ENCODE measurements at regions not wholly inside any gene's neighbourhood (a gene's known extent, or its start where the extent isn't known, plus 50 kb on each side); places are given as distances from the start of the nearest gene placed in this dataset.

DNA sequence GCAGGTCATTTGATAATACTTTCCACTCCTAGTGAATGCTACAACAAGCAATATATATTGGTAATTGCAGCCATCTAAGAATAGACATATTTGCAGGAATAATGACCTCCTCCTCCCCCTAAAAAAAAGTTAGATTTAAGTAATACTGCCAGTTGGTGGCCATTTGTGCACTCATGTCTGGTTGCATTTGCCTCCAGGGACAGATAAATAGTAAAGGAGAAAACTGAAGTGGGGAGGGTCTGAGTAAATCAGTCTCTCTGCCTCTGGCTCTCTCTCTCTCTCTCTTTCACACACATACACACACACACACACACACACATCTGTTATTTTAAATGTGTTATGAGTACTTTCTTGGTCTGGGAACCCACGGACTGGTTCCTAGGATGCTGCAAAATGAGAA lies 125.5 kb upstream of the UQCRFS1 start:
- Mint-ChIP-seq H3K27me3 (peaks cover 14 to 23% of the 10 kb centered on the region in 2 donors), H3K36me3 (peaks cover 23% of the 10 kb centered on the region), H3K27ac (no peak overlapping the region), H3K4me1 (ENCODE audit: low read depth in 2 of 2) (no peaks in the 10 kb centered on the region), H3K9me3 (peaks cover 2% of the 10 kb centered on the region), H3K4me3 (no peak overlapping the region)
- DNase-seq (ENCODE audit: low spot score) (no peak), ATAC-seq (no peak)

DNA sequence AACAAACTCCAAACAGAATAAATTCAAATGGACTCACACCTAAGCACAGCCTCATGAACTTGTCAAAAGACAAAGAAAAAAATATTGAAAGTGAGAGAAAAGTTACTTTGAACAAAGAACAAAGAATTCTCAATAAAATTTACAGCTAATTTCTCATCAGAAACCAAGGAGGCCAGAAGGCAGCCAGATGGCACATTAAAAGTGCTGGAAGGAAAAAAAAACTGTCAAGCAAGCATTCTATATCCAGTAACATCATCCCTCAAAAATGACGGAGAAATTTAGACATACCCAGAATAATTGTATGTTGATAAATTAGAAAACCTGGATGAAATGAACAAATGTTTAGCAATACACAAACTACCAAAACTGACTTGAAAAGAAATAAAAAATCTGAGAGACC lies 129.8 kb upstream of the UQCRFS1 start:
- ATAC-seq (no peak), DNase-seq (ENCODE audit: low spot score) (no peak)
- Mint-ChIP-seq H3K4me1 (ENCODE audit: low read depth in 2 of 2) (no peaks in the 10 kb centered on the region), H3K27ac (no peak overlapping the region), H3K4me3 (no peak overlapping the region), H3K27me3 (peaks cover 10 to 21% of the 10 kb centered on the region in 2 donors), H3K9me3 (peaks cover 3% of the 10 kb centered on the region), H3K36me3 (peaks cover 52% of the 10 kb centered on the region)

DNA sequence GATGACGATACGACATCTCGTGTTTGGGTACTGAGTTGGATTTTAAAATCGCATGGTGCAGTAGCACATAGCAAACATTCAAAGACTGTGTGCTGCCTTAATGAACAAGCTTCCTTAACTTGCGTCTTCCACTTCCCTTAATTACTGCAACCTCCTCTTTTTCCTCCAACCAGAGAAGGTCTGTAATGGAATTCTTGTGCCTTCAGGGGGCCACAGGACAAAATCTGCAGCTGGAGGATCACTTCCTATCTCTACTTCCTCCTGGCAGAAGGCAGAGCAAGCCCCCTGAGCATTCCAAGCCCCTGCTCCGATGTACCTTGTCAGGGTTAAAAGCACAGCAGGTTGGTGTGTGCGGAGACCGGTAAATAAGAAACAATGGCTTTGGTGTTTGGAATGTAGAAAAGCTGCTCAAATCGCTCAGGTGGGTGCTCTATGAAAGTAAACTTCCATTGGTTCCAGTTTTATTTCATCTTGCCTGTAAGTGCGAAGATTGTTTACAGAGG lies 151.3 kb upstream of the UQCRFS1 start:
- DNase-seq (ENCODE audit: low spot score) (no peak), ATAC-seq (no peak)
- Mint-ChIP-seq H3K36me3 (no peaks in the 10 kb centered on the region), H3K4me1 (ENCODE audit: low read depth in 2 of 2) (no peaks in the 10 kb centered on the region), H3K27ac (no peak overlapping the region), H3K27me3 (peaks cover 27 to 63% of the 10 kb centered on the region in 2 donors), H3K9me3 (no peaks in the 10 kb centered on the region), H3K4me3 (no peak overlapping the region)

DNA sequence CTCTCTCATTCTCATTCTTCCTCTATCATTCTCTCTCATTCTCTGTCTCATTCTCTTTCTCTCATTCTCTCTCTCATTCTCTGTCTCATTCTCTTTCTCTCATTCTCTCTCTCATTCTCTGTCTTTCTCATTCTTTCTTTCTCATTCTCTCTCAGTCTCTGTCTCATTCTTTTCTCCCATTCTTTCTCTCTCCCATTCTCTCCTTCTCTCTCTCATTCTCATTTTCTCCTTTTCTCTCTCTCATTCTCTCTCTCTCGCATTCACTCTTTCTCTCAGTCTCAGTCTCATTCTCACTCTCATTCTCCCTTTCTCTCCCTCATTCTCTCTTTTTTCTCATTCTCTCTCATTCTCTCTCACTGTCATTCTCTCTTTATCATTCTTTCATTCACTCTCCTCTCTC lies 152.0 kb upstream of the UQCRFS1 start:
- Mint-ChIP-seq H3K36me3 (no peaks in the 10 kb centered on the region), H3K4me1 (ENCODE audit: low read depth in 2 of 2) (no peaks in the 10 kb centered on the region), H3K27ac (no peak overlapping the region), H3K4me3 (no peak overlapping the region), H3K9me3 (no peaks in the 10 kb centered on the region), H3K27me3 (peaks cover 27 to 58% of the 10 kb centered on the region in 2 donors)
- ATAC-seq (no peak), DNase-seq (ENCODE audit: low spot score) (no peak)

DNA sequence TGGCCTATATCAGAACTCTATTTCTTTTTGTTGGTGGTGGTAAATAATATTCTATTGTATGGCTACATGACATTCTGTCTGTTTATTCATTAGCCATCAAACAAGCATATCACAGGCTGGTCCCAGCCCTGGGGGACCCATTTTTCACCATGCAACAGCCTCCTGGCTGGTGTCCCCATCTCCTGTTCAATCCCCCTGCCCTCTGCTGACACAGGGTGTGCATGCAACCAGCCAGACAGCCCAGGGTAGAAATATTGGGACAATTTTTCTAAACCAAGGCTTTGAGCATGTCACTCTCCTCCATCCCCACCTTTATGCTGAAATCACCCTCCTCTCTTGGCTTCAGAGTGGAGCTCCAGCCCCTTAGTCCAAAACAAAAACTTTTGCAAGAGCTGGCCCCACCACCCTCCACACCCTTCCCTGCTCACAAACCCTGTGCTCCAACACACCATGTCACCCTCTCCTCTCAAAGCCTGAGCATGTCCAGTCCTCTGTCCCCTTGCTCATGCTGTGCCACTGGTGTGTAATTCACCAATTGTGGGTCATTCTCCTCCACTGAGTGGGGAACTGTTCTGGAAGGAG lies 153.0 kb upstream of the UQCRFS1 start:
- H3K9me3 Mint-ChIP-seq: no peaks in the 10 kb centered on the region
- H3K27ac Mint-ChIP-seq: no peak overlapping the region
- peaks cover 25 to 52% of the 10 kb centered on the region in 2 donors for H3K27me3 Mint-ChIP-seq
- no peak for DNase-seq (ENCODE audit: low spot score)
- H3K36me3 Mint-ChIP-seq: no peaks in the 10 kb centered on the region
- ATAC-seq: no peak
- no peaks in the 10 kb centered on the region for H3K4me1 Mint-ChIP-seq (ENCODE audit: low read depth in 2 of 2)
- H3K4me3 Mint-ChIP-seq: no peak overlapping the region

DNA sequence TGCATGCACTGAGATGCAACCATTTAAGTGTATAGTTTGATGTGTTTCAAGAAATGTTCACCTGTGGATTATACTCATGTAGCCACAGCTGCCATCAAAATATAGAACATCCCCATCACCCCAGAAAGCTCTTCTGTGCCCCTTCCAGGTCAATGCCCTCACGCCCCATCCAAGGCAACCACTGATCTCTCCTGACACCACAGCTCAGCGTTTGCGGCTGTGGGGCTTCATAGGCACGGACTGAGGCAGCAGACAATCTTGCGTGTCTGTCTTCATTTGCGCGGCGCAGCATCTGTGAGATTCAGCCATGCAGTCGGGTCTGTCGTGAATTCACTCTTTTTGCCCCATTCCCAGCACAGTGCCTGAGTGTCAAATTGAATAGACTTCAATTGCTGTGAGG lies 153.8 kb upstream of the UQCRFS1 start:
- H3K36me3 Mint-ChIP-seq: no peaks in the 10 kb centered on the region
- H3K9me3 Mint-ChIP-seq: no peaks in the 10 kb centered on the region
- H3K27ac Mint-ChIP-seq: no peak overlapping the region
- H3K4me3 Mint-ChIP-seq: no peak overlapping the region
- no peak for DNase-seq (ENCODE audit: low spot score)
- no peaks in the 10 kb centered on the region for H3K4me1 Mint-ChIP-seq (ENCODE audit: low read depth in 2 of 2)
- H3K27me3 Mint-ChIP-seq: peaks cover 25 to 51% of the 10 kb centered on the region in 2 donors
- ATAC-seq: no peak

DNA sequence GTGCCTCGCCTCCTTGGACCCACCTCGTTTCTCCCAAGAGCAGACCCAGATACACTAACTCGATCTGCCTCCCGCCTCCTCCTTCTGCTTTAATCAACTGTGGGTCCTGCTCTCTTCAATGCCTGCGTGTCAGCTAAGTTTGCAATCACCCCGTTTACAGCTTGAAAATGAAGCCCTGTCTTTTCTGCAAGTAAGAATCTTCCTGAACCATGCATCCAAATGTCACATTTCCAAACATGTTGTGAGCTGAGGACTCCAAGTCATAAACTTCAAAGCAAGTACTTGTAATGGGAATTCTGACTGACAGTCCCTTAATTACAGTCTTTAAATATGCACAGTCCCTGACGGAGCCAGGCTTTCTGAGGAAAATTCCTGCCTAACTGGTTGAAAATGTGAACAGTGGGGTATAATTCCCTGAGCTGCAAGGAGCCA lies 154.9 kb upstream of the UQCRFS1 start:
- no peaks in the 10 kb centered on the region for H3K9me3 Mint-ChIP-seq

DNA sequence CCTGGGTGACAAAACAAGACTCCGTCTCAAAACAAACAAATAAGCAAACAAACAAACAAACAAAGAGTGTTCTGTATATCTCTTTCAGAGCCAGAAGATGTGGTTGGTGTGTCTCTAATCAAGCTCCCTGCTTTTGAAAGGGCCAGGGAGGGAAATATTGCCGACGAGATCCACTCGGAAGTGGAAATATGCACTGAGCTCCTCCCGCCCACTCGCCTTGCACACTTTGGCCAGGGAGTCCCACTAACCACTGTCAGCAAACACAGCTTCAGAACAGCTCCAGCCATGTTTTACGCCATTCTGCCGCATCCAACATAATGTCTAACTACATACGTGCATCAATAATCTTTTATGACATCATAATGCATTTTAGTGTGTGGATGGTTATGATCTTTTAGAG lies 155.5 kb upstream of the VSTM2B start:
- Mint-ChIP-seq H3K4me1 (ENCODE audit: low read depth in 2 of 2) (no peaks in the 10 kb centered on the region), H3K9me3 (no peaks in the 10 kb centered on the region), H3K4me3 (no peak overlapping the region), H3K27ac (no peak overlapping the region), H3K36me3 (no peaks in the 10 kb centered on the region), H3K27me3 (peaks cover 23 to 33% of the 10 kb centered on the region in 2 donors)
- no peak for DNase-seq (ENCODE audit: low spot score)
- ATAC-seq: no peak

More for the DNA sequence above, 154.9 kb upstream of the UQCRFS1 start:
- no peak overlapping the region for H3K27ac Mint-ChIP-seq
- no peaks in the 10 kb centered on the region for H3K36me3 Mint-ChIP-seq
- H3K27me3 Mint-ChIP-seq: peaks cover 25 to 46% of the 10 kb centered on the region in 2 donors
- no peak for ATAC-seq
- no peaks in the 10 kb centered on the region for H3K4me1 Mint-ChIP-seq (ENCODE audit: low read depth in 2 of 2)
- H3K4me3 Mint-ChIP-seq: no peak overlapping the region
- DNase-seq (ENCODE audit: low spot score): no peak

DNA sequence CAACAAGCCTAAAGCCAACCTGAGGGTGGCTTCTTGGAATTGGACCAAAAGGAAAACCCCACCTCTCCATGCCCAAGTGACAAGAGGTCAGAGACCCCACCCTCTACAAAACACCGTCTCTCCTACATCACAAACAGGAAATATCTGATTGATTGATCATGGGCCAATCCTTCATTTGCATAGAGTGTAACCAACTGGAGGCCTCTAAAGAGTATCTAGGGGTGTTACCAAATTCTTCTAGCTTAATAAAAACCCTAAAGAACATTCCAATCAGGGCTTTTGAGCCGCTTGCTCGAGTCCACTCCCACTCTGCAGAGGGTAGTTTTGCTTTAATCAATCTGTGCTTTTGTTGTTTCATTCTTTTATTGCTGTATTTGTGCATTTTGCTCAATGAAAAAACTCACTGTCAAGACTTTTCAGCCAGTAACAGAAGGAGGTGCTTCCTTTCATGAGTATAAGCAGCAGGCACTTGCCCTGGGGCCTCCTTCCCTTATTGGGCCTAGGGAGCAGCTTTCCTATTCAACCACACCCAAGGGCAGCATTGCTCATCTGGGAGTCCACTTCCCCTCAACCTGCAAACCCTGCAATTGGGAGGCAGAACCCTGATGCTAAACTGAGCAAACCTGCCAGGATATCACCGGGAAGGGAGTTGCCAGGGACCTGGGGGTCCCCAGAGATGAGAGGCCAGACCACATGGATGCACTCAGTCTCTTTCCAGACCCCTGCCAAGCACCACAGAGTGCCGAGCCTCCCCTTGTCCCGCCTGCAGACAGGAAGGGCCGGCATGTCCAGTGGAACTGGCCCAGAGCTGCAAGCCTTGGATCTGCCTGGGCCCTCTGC lies 154.3 kb upstream of the VSTM2B start:
- DNase-seq (ENCODE audit: low spot score): no peak
- H3K36me3 Mint-ChIP-seq: no peaks in the 10 kb centered on the region

DNA sequence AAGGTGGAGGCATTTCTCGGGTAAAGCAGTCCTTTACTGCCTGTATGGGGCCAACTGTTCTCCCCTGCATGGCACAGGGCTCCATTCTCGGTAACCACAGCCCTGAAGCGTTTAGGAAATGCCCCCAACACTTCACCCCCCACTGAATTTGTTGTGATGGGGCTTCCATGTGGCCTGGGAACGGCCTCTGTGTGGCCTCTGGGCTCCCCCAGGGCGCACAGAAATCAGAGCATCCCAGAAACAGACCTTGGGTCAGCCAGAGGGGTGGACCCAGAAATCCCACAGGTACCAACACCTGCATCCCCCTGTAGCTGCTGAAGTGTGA lies 153.7 kb upstream of the VSTM2B start:
- peaks cover 17 to 28% of the 10 kb centered on the region in 2 donors for H3K27me3 Mint-ChIP-seq
- H3K4me3 Mint-ChIP-seq: no peak overlapping the region
- H3K36me3 Mint-ChIP-seq: no peaks in the 10 kb centered on the region
- DNase-seq (ENCODE audit: low spot score): no peak
- H3K4me1 Mint-ChIP-seq (ENCODE audit: low read depth in 2 of 2): no peaks in the 10 kb centered on the region
- no peak for ATAC-seq
- no peak overlapping the region for H3K27ac Mint-ChIP-seq
- H3K9me3 Mint-ChIP-seq: no peaks in the 10 kb centered on the region

More for the DNA sequence above, 154.3 kb upstream of the VSTM2B start:
- H3K9me3 Mint-ChIP-seq: no peaks in the 10 kb centered on the region
- no peaks in the 10 kb centered on the region for H3K4me1 Mint-ChIP-seq (ENCODE audit: low read depth in 2 of 2)
- H3K27me3 Mint-ChIP-seq: peaks cover 22 to 31% of the 10 kb centered on the region in 2 donors
- no peak for ATAC-seq
- no peak overlapping the region for H3K4me3 Mint-ChIP-seq
- no peak overlapping the region for H3K27ac Mint-ChIP-seq

DNA sequence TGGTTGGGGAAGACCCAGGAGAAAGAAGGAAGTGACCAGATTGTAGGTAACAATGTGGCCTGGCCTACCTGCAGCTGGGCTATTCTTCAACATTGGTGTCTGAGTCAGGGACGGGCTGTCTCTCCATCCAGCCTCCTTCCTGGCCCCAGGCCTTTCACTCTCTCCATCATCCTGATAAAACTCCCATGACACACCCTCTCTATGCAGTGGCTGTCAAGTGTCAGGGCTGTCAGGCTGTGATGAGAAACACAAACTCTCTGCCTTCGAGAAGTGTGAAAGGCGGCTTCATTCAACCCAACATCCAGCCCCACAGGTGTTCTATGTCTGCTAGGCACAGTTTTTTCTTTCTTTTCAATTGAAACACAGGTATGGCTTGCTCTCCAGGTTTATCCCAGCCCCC lies 153.3 kb upstream of the VSTM2B start:
- no peaks in the 10 kb centered on the region for H3K4me1 Mint-ChIP-seq (ENCODE audit: low read depth in 2 of 2)
- DNase-seq (ENCODE audit: low spot score): no peak
- no peak overlapping the region for H3K4me3 Mint-ChIP-seq
- H3K27me3 Mint-ChIP-seq: peaks cover 20 to 31% of the 10 kb centered on the region in 2 donors
- no peaks in the 10 kb centered on the region for H3K9me3 Mint-ChIP-seq
- H3K36me3 Mint-ChIP-seq: no peaks in the 10 kb centered on the region
- no peak for ATAC-seq
- no peak overlapping the region for H3K27ac Mint-ChIP-seq

DNA sequence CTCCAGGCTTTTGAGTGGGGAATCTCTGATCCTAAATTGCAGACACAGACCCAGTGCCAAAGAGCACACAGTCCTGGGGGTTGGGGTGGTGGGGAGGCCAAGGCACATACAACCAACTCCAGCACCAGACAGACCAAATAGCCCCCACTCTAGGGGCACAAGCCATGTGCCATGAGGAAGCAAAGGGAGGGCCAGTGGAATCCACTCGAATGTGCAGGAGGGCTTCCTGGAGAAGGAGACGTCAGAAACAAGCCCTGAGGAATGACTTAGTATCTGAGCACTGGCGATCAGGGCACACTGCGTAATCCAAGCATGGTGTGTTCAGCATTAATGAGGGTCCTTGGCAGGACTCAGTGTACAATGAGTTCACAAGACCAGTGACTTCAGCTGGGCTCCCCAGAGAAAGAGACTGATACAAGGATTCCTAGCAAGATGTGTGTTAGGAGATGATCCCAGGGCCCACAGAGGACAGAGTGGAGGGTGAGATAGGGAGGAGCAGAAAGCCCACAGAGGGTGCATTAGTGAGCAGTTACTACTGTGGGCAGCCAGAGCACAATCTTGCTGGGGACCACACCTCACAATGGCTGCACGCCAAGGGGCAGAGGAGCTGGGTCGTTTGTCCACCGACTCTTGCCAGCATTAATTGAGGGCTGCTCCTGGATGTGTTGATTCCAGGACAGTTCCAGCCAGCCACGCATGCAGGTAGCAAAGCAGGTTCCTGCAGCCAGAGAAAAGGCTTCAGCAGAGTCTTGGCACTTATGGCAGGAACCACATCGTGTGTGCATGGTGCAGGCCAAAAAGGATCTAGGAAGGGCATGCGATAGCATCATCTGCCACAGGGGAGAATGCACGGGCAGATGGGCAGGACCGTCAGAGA lies 152.6 kb upstream of the VSTM2B start:
- Mint-ChIP-seq H3K36me3 (no peaks in the 10 kb centered on the region), H3K4me3 (no peak overlapping the region), H3K27ac (no peak overlapping the region), H3K4me1 (ENCODE audit: low read depth in 2 of 2) (no peaks in the 10 kb centered on the region), H3K27me3 (peaks cover 18 to 31% of the 10 kb centered on the region in 2 donors), H3K9me3 (no peaks in the 10 kb centered on the region)
- ATAC-seq (peak in 1 of 2 donors; percentile 37), DNase-seq (ENCODE audit: low spot score) (no peak)

DNA sequence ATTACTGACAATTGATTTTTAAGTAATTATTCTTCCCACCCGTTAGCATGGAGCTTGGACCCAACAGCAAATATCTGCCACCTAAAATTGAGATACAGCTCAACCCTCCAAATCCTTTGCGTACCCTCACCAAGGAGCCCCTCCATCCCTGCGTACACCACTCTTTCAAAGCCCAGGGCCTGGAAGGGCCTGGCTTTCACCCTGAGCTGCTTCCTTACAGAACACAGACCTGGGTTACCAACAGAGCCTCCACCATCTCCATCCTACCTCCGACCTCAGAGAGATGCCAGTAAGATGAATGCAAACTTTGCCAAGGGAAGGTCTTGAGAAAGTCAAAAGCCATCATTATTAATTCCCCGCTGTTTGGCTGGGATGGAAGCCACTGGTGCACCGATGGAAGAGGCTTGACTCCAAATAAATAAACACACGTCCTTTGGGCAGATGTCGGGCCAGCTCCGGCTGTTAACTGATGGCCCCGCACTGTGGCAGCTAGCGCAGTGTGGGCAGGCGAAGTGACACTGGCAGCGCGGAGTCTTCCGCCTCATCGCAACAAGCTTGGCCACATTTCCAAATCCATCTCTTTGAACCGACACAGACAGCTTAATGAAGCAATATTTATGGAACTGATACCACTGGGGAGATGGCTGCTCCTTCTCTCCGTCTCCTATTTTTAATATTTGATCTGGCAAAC lies 150.2 kb upstream of the VSTM2B start:
- DNase-seq (ENCODE audit: low spot score) (no peak), ATAC-seq (no peak)
- H3K4me3 Mint-ChIP-seq: no peak overlapping the region
- peaks cover 31 to 47% of the 10 kb centered on the region in 2 donors for H3K27me3 Mint-ChIP-seq
- no peaks in the 10 kb centered on the region for H3K9me3 Mint-ChIP-seq
- no peak overlapping the region for H3K27ac Mint-ChIP-seq
- no peaks in the 10 kb centered on the region for H3K36me3 Mint-ChIP-seq
- no peaks in the 10 kb centered on the region for H3K4me1 Mint-ChIP-seq (ENCODE audit: low read depth in 2 of 2)
